ENCODE measurements at regions not wholly inside any gene's neighbourhood (a gene's known extent, or its start where the extent isn't known, plus 50 kb on each side); places are given as distances from the start of the nearest gene placed in this dataset.

DNA sequence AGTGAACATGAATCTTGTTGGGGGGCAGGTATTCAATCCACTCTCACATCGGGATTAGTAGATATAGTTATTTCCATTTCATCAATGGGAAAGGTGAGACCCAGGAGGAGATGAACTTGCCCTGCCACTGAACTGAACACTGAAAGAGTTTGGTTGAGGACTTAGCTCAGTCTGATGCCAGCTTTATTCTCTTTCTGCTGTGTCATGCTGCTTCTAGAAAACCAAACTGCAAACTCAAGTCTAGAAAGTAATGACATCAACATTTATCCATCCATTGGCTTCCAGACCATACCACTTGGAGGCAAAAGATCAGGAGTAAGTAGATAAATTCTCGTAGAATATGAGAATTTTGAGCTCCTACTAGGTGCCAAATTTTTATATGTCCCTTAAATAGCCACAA, 288.0 kb upstream of the CTNNB1 start:
- TF ChIP-seq, protein P1, sequence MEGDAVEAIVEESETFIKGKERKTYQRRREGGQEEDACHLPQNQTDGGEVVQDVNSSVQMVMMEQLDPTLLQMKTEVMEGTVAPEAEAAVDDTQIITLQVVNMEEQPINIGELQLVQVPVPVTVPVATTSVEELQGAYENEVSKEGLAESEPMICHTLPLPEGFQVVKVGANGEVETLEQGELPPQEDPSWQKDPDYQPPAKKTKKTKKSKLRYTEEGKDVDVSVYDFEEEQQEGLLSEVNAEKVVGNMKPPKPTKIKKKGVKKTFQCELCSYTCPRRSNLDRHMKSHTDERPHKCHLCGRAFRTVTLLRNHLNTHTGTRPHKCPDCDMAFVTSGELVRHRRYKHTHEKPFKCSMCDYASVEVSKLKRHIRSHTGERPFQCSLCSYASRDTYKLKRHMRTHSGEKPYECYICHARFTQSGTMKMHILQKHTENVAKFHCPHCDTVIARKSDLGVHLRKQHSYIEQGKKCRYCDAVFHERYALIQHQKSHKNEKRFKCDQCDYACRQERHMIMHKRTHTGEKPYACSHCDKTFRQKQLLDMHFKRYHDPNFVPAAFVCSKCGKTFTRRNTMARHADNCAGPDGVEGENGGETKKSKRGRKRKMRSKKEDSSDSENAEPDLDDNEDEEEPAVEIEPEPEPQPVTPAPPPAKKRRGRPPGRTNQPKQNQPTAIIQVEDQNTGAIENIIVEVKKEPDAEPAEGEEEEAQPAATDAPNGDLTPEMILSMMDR (IDR thresholded peaks at IDR 0.05) = no peak
- ATAC-seq (no peak), DNase-seq (no peak)
- Histone ChIP-seq H3K36me3 (no peaks in the 10 kb centered on the region), H3K4me3 (no peak overlapping the region), H3K4me1 (no peaks in the 10 kb centered on the region), H3K27me3 (ENCODE audit: low read depth) (no peaks in the 10 kb centered on the region), H3K9me3 (no peaks in the 10 kb centered on the region), H3K27ac (no peak overlapping the region)
- intact Hi-C loops (cut with DNase I) = no loop called here

DNA sequence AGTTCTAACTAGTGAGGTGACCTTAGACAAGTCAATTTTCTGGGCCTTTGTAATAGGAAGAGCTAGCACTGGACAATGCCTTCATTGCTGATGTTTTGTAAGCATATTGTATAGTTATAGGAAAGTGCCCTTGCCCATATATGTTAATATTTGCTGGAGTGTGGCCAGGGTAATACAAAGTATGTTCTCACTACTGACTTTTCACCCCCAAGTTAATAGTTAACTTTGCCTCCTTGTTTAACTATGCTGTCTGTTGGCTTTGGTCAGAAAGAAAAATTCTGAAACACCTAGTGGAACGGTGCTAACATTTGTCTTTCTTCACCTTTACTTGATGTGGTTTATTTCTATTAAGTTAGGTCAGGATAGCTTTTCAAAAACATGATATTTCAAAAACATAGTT, 287.4 kb upstream of the CTNNB1 start:
- no peaks in the 10 kb centered on the region for H3K4me1 ChIP-seq
- no peaks in the 10 kb centered on the region for H3K27me3 ChIP-seq (ENCODE audit: low read depth)
- no peak overlapping the region for H3K4me3 ChIP-seq
- DNase-seq = no peak
- H3K27ac ChIP-seq = no peak overlapping the region
- no peak for ATAC-seq
- H3K36me3 ChIP-seq = no peaks in the 10 kb centered on the region
- no peaks in the 10 kb centered on the region for H3K9me3 ChIP-seq
- TF ChIP-seq, protein P1 (IDR thresholded peaks at IDR 0.05) = no peak
- intact Hi-C loops (cut with DNase I) = no loop called here

DNA sequence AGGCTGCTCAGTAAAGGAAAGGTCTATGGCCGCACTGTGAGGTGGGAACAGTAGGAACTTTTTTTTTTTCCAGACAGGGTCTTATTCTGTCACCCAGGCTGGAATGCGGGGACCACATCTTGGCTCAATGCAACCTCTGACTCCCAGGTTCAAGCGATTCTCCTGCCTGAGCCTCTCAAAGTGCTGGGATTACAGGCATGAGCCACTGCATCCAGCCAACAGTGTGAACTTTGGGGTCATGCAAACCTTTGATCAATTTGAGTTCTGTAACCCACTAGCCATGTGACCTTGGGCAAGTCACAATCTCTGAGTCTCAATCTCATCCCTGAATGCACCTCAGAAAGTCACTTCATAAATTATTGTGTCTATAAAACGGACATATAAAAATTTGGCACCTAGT, 286.8 kb upstream of the CTNNB1 start:
- Histone ChIP-seq H3K4me3 (no peak overlapping the region), H3K36me3 (no peaks in the 10 kb centered on the region), H3K9me3 (no peaks in the 10 kb centered on the region), H3K4me1 (no peaks in the 10 kb centered on the region), H3K27ac (no peak overlapping the region), H3K27me3 (ENCODE audit: low read depth) (no peaks in the 10 kb centered on the region)
- TF ChIP-seq, protein P1 (IDR thresholded peaks at IDR 0.05) = no peak
- intact Hi-C loops (cut with DNase I) = no loop called here
- ATAC-seq (no peak), DNase-seq (no peak)

DNA sequence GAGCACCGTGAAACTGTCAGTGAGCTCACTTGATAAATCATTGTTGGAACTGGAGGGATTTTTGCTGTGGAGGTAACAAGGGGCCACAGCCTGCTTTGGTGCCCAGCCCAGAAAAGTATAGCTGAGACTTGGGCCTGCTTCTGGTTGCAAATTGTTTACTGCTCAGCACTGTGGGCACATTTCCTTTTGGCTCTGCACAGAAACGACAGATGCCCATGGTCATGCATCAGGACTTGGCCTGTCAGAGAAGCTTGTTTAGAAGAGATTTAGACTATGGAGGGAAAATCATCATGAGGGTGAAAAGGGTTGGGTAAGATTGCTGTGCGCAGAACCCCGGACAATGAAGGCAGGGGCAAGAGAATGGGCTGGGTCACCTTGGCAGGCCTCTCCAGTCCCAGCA, 286.1 kb upstream of the CTNNB1 start:
- ATAC-seq (no peak), DNase-seq (no peak)
- H3K27ac ChIP-seq = no peak overlapping the region
- H3K4me1 ChIP-seq = no peaks in the 10 kb centered on the region
- intact Hi-C loops (cut with DNase I) = no loop called here
- H3K27me3 ChIP-seq (ENCODE audit: low read depth) = no peaks in the 10 kb centered on the region
- TF ChIP-seq, protein P1 (IDR thresholded peaks at IDR 0.05) = no peak
- H3K4me3 ChIP-seq = no peak overlapping the region
- no peaks in the 10 kb centered on the region for H3K9me3 ChIP-seq
- H3K36me3 ChIP-seq = no peaks in the 10 kb centered on the region

DNA sequence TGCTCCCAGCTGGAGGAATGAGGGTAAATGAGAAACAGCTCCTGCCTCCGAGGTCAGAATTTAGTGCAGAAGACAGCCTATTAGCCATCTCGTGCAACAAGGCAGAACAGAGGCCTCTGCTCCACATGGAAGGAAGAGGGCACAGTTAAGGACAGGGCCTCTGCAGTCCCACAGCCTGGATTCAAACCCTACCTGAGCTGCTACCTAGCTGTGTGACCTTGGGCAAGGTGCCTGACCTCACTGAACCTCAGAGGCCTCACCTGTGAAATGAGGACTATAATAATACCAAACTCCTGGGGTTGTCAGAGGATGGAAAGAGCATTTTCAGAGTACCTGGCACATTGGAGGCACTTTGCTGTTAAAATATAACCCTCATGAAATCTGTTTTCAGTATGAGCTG, 285.7 kb upstream of the CTNNB1 start:
- no peaks in the 10 kb centered on the region for H3K9me3 ChIP-seq
- DNase-seq (no peak), ATAC-seq (no peak)
- no peaks in the 10 kb centered on the region for H3K27me3 ChIP-seq (ENCODE audit: low read depth)
- intact Hi-C loops (cut with DNase I) = no loop called here
- no peak overlapping the region for H3K27ac ChIP-seq
- H3K36me3 ChIP-seq = no peaks in the 10 kb centered on the region
- H3K4me1 ChIP-seq = no peaks in the 10 kb centered on the region
- H3K4me3 ChIP-seq = no peak overlapping the region
- TF ChIP-seq, protein P1 (IDR thresholded peaks at IDR 0.05) = no peak

DNA sequence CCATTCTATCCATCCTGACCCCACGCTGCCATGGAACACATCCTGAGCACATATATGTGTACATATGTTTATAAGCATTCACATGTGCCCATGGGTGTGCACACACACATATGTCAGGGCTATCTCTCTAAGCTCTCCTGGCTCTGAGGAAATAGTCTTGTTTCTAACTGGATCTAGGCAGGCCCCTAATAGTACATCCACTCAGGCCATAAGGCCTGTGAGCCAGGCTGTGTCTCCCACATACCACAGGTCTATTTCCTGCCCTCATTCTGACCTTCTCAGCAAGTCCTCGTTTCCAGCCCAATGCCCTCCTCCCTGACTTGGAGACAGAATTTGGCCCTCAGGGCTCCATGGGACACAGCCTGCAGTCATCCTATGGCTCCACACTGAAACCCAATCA, 284.8 kb upstream of the CTNNB1 start:
- H3K27ac ChIP-seq = no peak overlapping the region
- TF ChIP-seq, protein P1 (IDR thresholded peaks at IDR 0.05) = no peak
- DNase-seq = no peak
- intact Hi-C loops (cut with DNase I) = no loop called here
- no peaks in the 10 kb centered on the region for H3K4me1 ChIP-seq
- no peaks in the 10 kb centered on the region for H3K9me3 ChIP-seq
- no peaks in the 10 kb centered on the region for H3K36me3 ChIP-seq
- H3K4me3 ChIP-seq = no peak overlapping the region
- no peaks in the 10 kb centered on the region for H3K27me3 ChIP-seq (ENCODE audit: low read depth)
- ATAC-seq = no peak
